CD14-positive monocyte (primary cell): ENCODE measurements at regions not wholly inside any gene's neighbourhood (a gene's known extent, or its start where the extent isn't known, plus 50 kb on each side); places are given as distances from the start of the nearest gene placed in this dataset.

Experiments used
- DNase-seq, 3 donors: peaks; one replicate each; pipeline ENCODE4 v3.0.0-alpha.2; 2011 to 2022
- H2AFZ ChIP-seq: 2 replicates; pipeline ENCODE4 v1.6.0; 2012; ENCODE audit warnings: mild to moderate bottlenecking, low read depth, low read length, inconsistent platforms; ENCODE audit not compliant: insufficient read depth, poor library complexity, severe bottlenecking
- H3K27ac ChIP-seq, 2 donors: 1 replicate in 1 of 2; 2 replicates in 1 of 2; pipeline ENCODE4 v1.5.1; 2012 to 2013; ENCODE audit warnings: low read length in 2 of 2, control low read depth in 1 of 2, inconsistent platforms in 1 of 2, low read depth in 1 of 2, mild to moderate bottlenecking in 1 of 2
- H3K27me3 ChIP-seq, 2 donors: one replicate each; pipeline versions ENCODE4 v1.6.0 to v1.6.1; 2011 to 2013; ENCODE audit warnings: low read length in 2 of 2; ENCODE audit not compliant: control insufficient read depth in 2 of 2, insufficient read depth in 2 of 2
- H3K36me3 ChIP-seq, 2 donors: replicated peaks in 1 of 2; 1 replicate in 1 of 2; 2 replicates in 1 of 2; pipeline versions ENCODE4 v1.5.1 to v1.6.1; 2012 to 2013; ENCODE audit warnings: low read length in 2 of 2, control low read depth in 1 of 2, inconsistent platforms in 1 of 2, mild to moderate bottlenecking in 1 of 2; ENCODE audit not compliant: insufficient read depth in 2 of 2, control insufficient read depth in 1 of 2
- H3K4me1 ChIP-seq, 2 donors: 1 replicate in 1 of 2; 2 replicates in 1 of 2; pipeline versions ENCODE4 v1.5.1 to v1.6.1; 2012 to 2013; ENCODE audit warnings: low read length in 2 of 2, control low read depth in 1 of 2, inconsistent platforms in 1 of 2, mild to moderate bottlenecking in 1 of 2, moderate library complexity in 1 of 2; ENCODE audit not compliant: insufficient read depth in 2 of 2, control insufficient read depth in 1 of 2
- H3K4me2 ChIP-seq: replicated peaks from 2 replicates; pipeline ENCODE3; 2012; ENCODE audit warnings: low read length, moderate library complexity, mild to moderate bottlenecking; ENCODE audit not compliant: poor library complexity, severe bottlenecking; ENCODE audit errors: extremely low read depth
- H3K4me3 ChIP-seq, 3 experiments: fragments of 200-600 bp in 1 of 3; sonication (generic) in 1 of 3; replicated peaks in 1 of 3; 1 replicate in 2 of 3; 2 replicates in 1 of 3; pipeline ENCODE4 v1.5.1; 2011 to 2013; ENCODE audit warnings: low read length in 3 of 3, mild to moderate bottlenecking in 3 of 3, control low read depth in 2 of 3, low read depth in 2 of 3, inconsistent platforms in 1 of 3, moderate library complexity in 1 of 3
- H3K79me2 ChIP-seq: 2 replicates; pipeline ENCODE4 v1.6.0; 2012; ENCODE audit warnings: mild to moderate bottlenecking, control low read depth, inconsistent platforms, low read length, moderate library complexity; ENCODE audit not compliant: insufficient read depth
- H3K9ac ChIP-seq: 2 replicates; pipeline ENCODE4 v1.6.0; 2017; ENCODE audit warnings: low read length, mild to moderate bottlenecking; ENCODE audit not compliant: insufficient read depth, poor library complexity, severe bottlenecking
- H3K9me3 ChIP-seq, 2 donors: replicated peaks in 1 of 2; 1 replicate in 1 of 2; 2 replicates in 1 of 2; pipeline versions ENCODE4 v1.5.1 to v1.6.1; 2012 to 2013; ENCODE audit warnings: low read length in 2 of 2, control low read depth in 1 of 2; ENCODE audit not compliant: control insufficient read depth in 1 of 2, insufficient read depth in 1 of 2
- H4K20me1 ChIP-seq: 2 replicates; pipeline ENCODE4 v1.6.0; 2012; ENCODE audit warnings: mild to moderate bottlenecking, low read length, control low read depth, moderate library complexity; ENCODE audit not compliant: insufficient read depth
- H3K27ac Mint-ChIP-seq, 7 donors: one replicate each; pipeline ENCODE4 v1.8.0; 2020; ENCODE audit warnings: mild to moderate bottlenecking in 7 of 7, mixed read lengths in 7 of 7, moderate library complexity in 6 of 7, inconsistent platforms in 2 of 7
- H3K27me3 Mint-ChIP-seq, 3 donors: one replicate each; pipeline ENCODE4 v1.8.0; 2021 to 2022; ENCODE audit warnings: low read depth in 3 of 3, mild to moderate bottlenecking in 3 of 3, mixed read lengths in 3 of 3, moderate library complexity in 3 of 3, inconsistent platforms in 1 of 3
- H3K36me3 Mint-ChIP-seq, 2 donors: one replicate each; pipeline ENCODE4 v1.8.0; 2020; ENCODE audit warnings: mixed read lengths in 2 of 2, inconsistent platforms in 1 of 2, mild to moderate bottlenecking in 1 of 2
- H3K4me1 Mint-ChIP-seq: one replicate; pipeline ENCODE4 v1.8.0; 2020; ENCODE audit warnings: mild to moderate bottlenecking, mixed read lengths
- H3K4me3 Mint-ChIP-seq, 2 donors: one replicate each; pipeline ENCODE4 v1.8.0; 2020; ENCODE audit warnings: mild to moderate bottlenecking in 2 of 2, mixed read lengths in 2 of 2, moderate library complexity in 1 of 2
- H3K9me3 Mint-ChIP-seq, 7 donors: one replicate each; pipeline ENCODE4 v1.8.0; 2020 to 2022; ENCODE audit warnings: mixed read lengths in 7 of 7, mild to moderate bottlenecking in 6 of 7, moderate library complexity in 6 of 7, inconsistent platforms in 2 of 7
- WGBS: methylation state at CpG from one replicate; pipeline ENCODE4 v1.1.5; 2013; ENCODE audit warnings: missing lambda C conversion rate; ENCODE audit not compliant: insufficient coverage; 5-methylcytosine and 5-hydroxymethylcytosine counted together
- intact Hi-C, 2 donors: fragments of 100-400 bp; cut with micrococcal nuclease; formaldehyde crosslinking; loops; one replicate each; pipeline versions ENCODE4 v1.15.0 to v1.15.1; 2023
- TF ChIP-seq, protein P1 (sequence below): fragments of 200-600 bp; IDR thresholded peaks from one replicate; pipeline ENCODE4 v1.8.0; 2022; ENCODE audit warnings: antibody characterized with exemption, mild to moderate bottlenecking

DNA sequence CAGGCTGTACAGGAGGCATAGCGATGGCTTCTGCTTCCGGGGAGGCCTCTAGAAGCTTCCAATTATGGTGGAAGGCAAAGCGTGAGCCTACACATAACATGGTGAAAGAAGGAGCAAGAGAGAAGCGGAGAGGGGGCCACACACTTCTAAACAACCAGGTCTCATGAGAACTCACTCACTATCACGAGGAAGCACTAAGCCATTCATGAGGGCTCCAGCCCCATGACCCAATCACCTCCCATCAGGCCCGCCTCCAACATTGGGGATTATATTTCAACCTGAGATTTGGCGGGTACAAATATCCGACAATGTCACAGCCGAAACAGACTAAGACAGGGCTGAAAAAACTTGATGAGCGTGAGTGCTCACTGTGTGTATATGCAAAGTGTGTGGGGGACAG, 89.3 kb upstream of the CNIH3 start:
- H3K4me2 ChIP-seq: no peak overlapping the region
- peaks cover 0 to 3% (median 2%) of the 10 kb centered on the region in 3 donors for H3K27me3 Mint-ChIP-seq
- H3K27ac ChIP-seq: no peak overlapping the region
- H3K36me3 ChIP-seq: no peaks in the 10 kb centered on the region
- no peaks in the 10 kb centered on the region for H4K20me1 ChIP-seq
- no peaks in the 10 kb centered on the region for H3K27me3 ChIP-seq
- TF ChIP-seq, protein P1, sequence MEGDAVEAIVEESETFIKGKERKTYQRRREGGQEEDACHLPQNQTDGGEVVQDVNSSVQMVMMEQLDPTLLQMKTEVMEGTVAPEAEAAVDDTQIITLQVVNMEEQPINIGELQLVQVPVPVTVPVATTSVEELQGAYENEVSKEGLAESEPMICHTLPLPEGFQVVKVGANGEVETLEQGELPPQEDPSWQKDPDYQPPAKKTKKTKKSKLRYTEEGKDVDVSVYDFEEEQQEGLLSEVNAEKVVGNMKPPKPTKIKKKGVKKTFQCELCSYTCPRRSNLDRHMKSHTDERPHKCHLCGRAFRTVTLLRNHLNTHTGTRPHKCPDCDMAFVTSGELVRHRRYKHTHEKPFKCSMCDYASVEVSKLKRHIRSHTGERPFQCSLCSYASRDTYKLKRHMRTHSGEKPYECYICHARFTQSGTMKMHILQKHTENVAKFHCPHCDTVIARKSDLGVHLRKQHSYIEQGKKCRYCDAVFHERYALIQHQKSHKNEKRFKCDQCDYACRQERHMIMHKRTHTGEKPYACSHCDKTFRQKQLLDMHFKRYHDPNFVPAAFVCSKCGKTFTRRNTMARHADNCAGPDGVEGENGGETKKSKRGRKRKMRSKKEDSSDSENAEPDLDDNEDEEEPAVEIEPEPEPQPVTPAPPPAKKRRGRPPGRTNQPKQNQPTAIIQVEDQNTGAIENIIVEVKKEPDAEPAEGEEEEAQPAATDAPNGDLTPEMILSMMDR: no peak
- DNase-seq: no peak
- no peak overlapping the region for H2AFZ ChIP-seq
- H3K36me3 Mint-ChIP-seq: no peaks in the 10 kb centered on the region
- WGBS: 100% methylated on average over 4 of the region's 10 CpGs
- no peaks in the 10 kb centered on the region for H3K79me2 ChIP-seq
- no peak overlapping the region for H3K4me3 Mint-ChIP-seq
- H3K9ac ChIP-seq: no peak overlapping the region
- H3K9me3 Mint-ChIP-seq: no peaks in the 10 kb centered on the region
- no peak overlapping the region for H3K4me3 ChIP-seq
- H3K9me3 ChIP-seq: no peaks in the 10 kb centered on the region
- no peak overlapping the region for H3K27ac Mint-ChIP-seq
- intact Hi-C loops: no loop called here
- no peaks in the 10 kb centered on the region for H3K4me1 Mint-ChIP-seq
- H3K4me1 ChIP-seq: no peaks in the 10 kb centered on the region

DNA sequence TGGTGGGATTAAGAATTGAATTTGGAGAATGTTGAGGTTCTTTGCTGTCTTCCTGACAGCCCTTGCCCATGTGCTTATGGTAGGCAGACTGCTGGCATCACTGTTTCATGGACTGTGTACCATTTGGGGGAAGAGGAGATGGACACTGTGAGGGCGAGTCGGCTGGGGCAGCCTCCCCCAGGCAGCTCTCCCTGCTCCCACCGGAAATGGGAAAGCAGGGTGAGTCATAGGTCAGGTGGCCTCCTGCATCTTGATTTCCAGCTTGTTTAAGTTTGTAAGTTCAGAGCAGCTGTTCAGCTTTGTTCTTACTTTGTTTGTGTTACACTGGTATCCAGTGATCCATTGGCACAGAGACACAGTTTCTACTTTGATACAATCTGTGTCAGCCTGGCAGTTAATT, 87.2 kb upstream of the CNIH3 start:
- Mint-ChIP-seq H3K27me3 (peaks cover 0 to 3% (median 1%) of the 10 kb centered on the region in 3 donors), H3K27ac (no peak overlapping the region), H3K36me3 (no peaks in the 10 kb centered on the region), H3K4me3 (no peak overlapping the region), H3K4me1 (no peaks in the 10 kb centered on the region), H3K9me3 (no peaks in the 10 kb centered on the region)
- no peaks in the 10 kb centered on the region for H3K27me3 ChIP-seq
- 66% methylated on average over 3 of the region's 3 CpGs for WGBS
- DNase-seq: no peak
- no peak overlapping the region for H3K4me2 ChIP-seq
- intact Hi-C loops: no loop called here
- H3K27ac ChIP-seq: no peak overlapping the region
- no peak overlapping the region for H3K4me3 ChIP-seq
- H3K36me3 ChIP-seq: no peaks in the 10 kb centered on the region
- no peak overlapping the region for H2AFZ ChIP-seq
- no peaks in the 10 kb centered on the region for H4K20me1 ChIP-seq
- H3K9me3 ChIP-seq: no peaks in the 10 kb centered on the region
- TF ChIP-seq, protein P1: no peak
- H3K9ac ChIP-seq: no peak overlapping the region
- no peaks in the 10 kb centered on the region for H3K79me2 ChIP-seq
- H3K4me1 ChIP-seq: no peaks in the 10 kb centered on the region
